ENCODE measurements at regions not wholly inside any gene's neighbourhood (a gene's known extent, or its start where the extent isn't known, plus 50 kb on each side); places are given as distances from the start of the nearest gene placed in this dataset.

DNA sequence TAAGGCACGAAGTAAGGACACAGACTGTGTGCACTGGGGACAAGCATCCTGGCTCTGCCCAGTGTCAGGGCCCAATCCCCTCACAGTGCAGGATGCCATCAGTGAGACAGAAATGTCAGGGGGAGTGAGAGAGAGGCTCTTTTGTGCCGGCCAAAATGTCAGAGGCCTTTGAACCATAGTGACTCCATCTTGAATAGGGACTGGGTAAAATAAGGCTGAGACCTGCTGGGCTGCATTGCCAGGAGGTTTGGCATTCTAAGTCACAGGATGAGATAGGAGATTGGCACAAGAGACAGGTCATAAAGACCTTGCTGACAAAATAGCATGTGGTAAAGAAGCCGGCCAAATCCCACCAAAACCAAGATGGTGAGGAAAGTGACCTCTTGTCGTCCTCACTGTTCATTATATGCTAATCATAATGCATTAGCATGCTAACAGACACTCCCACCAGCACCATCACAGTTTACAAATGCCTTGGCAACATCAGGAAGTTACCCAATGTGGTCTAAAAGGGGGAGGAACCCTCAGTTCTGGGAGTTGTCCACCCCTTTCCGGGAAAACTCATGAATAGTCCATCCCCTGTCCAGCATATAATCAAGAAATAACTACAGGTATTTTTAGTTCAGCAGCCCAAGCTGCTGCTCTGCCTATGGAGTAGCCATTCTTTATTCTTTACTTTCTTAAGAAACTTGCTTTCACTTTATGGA is 337.4 kb downstream of the LPIN1 start:
- no peak for DNase-seq (ENCODE audit: low read depth)
- no peak overlapping the region for H3K4me3 ChIP-seq (ENCODE audit: low read depth, low read length)
- TF ChIP-seq, protein P1, sequence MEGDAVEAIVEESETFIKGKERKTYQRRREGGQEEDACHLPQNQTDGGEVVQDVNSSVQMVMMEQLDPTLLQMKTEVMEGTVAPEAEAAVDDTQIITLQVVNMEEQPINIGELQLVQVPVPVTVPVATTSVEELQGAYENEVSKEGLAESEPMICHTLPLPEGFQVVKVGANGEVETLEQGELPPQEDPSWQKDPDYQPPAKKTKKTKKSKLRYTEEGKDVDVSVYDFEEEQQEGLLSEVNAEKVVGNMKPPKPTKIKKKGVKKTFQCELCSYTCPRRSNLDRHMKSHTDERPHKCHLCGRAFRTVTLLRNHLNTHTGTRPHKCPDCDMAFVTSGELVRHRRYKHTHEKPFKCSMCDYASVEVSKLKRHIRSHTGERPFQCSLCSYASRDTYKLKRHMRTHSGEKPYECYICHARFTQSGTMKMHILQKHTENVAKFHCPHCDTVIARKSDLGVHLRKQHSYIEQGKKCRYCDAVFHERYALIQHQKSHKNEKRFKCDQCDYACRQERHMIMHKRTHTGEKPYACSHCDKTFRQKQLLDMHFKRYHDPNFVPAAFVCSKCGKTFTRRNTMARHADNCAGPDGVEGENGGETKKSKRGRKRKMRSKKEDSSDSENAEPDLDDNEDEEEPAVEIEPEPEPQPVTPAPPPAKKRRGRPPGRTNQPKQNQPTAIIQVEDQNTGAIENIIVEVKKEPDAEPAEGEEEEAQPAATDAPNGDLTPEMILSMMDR (conservative IDR thresholded peaks at IDR 0.05; ENCODE audit: low read depth, low read length) = no peak

GRCh38 chr2:12087175-12087574 is 340.7 kb downstream of the LPIN1 start:
- DNase-seq (ENCODE audit: low read depth) = no peak
- no peak overlapping the region for H3K4me3 ChIP-seq (ENCODE audit: low read depth, low read length)
- TF ChIP-seq, protein P1 (conservative IDR thresholded peaks at IDR 0.05; ENCODE audit: low read depth, low read length) = no peak

- no peak overlapping the region for H3K4me3 ChIP-seq (ENCODE audit: low read depth, low read length)
- TF ChIP-seq, protein P1 (conservative IDR thresholded peaks at IDR 0.05; ENCODE audit: low read depth, low read length) = no peak
- no peak for DNase-seq (ENCODE audit: low read depth)
Measured at GRCh38 chr2:12087671-12088380, 341.4 kb downstream of the LPIN1 start.

GRCh38 chr2:12089001-12089400 is 342.6 kb downstream of the LPIN1 start:
- no peak overlapping the region for H3K4me3 ChIP-seq (ENCODE audit: low read depth, low read length)
- TF ChIP-seq, protein P1 (conservative IDR thresholded peaks at IDR 0.05; ENCODE audit: low read depth, low read length) = no peak
- DNase-seq (ENCODE audit: low read depth) = no peak

DNA sequence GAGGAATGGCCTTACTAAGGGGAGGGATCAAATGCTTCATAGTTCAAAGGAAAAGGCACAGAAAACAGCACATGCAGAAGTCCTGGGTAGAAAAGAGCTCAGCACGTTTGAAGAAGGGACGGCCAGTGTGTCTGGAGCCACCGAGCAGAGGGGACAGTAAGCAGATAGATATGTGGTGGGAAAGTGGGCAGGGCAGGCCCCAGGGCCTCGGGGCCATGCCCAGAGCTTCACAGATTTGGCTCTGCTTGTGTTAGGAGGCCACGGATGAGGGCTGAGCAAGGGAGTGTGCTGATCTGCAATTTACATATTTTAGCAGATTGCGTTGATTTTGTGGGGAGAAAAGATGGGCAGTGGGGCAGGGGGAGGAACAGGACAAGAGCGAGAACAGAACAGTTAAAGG is 343.1 kb downstream of the LPIN1 start:
- TF ChIP-seq, protein P1 (conservative IDR thresholded peaks at IDR 0.05; ENCODE audit: low read depth, low read length) = no peak
- H3K4me3 ChIP-seq (ENCODE audit: low read depth, low read length) = no peak overlapping the region
- no peak for DNase-seq (ENCODE audit: low read depth)

GRCh38 chr2:12090072-12090471 is 343.6 kb downstream of the LPIN1 start:
- no peak overlapping the region for H3K4me3 ChIP-seq (ENCODE audit: low read depth, low read length)
- DNase-seq (ENCODE audit: low read depth) = no peak
- TF ChIP-seq, protein P1 (conservative IDR thresholded peaks at IDR 0.05; ENCODE audit: low read depth, low read length) = no peak

DNA sequence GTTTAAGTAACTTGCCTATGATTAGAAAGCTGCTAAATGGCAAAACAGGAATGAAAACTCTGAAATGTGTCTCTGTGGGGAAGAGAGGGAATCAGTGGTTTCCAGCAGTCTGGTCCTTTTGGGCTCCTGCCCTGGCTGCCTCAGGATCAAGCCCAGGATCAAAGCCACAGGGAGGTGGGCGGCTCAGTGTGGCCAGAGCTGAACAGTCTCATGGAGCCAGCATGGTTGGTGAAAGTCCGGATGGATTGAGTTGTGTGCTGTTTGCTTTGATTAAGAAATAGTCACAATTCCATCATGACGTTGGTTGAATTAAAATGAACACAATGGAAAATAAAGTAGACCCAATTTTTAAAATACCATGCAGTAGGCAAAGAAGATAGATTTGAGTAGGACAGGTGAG is 344.2 kb downstream of the LPIN1 start:
- TF ChIP-seq, protein P1 (conservative IDR thresholded peaks at IDR 0.05; ENCODE audit: low read depth, low read length) = no peak

More for the DNA sequence above, 344.2 kb downstream of the LPIN1 start:
- H3K4me3 ChIP-seq (ENCODE audit: low read depth, low read length) = no peak overlapping the region
- no peak for DNase-seq (ENCODE audit: low read depth)

Measured in choroid plexus epithelial cell (primary cell).